ENCODE measurements at regions not wholly inside any gene's neighbourhood (a gene's known extent, or its start where the extent isn't known, plus 50 kb on each side); places are given as distances from the start of the nearest gene placed in this dataset.
"Not testable (repeated sequence)": the region's sequence is repeated elsewhere in the genome, so short reads cannot be mapped to it uniquely, and the experiment has no call there.

GRCh38 chr11:24373516-24373915 lies 123.3 kb upstream of the LUZP2 start:
- no peak for DNase-seq (ENCODE audit: low read depth in 3 of 3)

GRCh38 chr11:24375351-24375750 lies 121.5 kb upstream of the LUZP2 start:
- no peak for DNase-seq (ENCODE audit: low read depth in 3 of 3)

- no peak for DNase-seq (ENCODE audit: low read depth in 3 of 3)
Observed at GRCh38 chr11:24375931-24376330, 120.9 kb upstream of the LUZP2 start.

GRCh38 chr11:24383137-24383536 lies 113.7 kb upstream of the LUZP2 start:
- no peak for DNase-seq (ENCODE audit: low read depth in 3 of 3)

- no peak for DNase-seq (ENCODE audit: low read depth in 3 of 3)
Observed at GRCh38 chr11:24384240-24384639, 112.6 kb upstream of the LUZP2 start.

GRCh38 chr11:24386546-24387397 lies 110.1 kb upstream of the LUZP2 start:
- no peak for DNase-seq (ENCODE audit: low read depth in 3 of 3)

GRCh38 chr11:24389575-24389974 lies 107.3 kb upstream of the LUZP2 start:
- no peak for DNase-seq (ENCODE audit: low read depth in 3 of 3)

GRCh38 chr11:24390016-24390415 lies 106.8 kb upstream of the LUZP2 start:
- DNase-seq (ENCODE audit: low read depth in 3 of 3), result no peak

- no peak for DNase-seq (ENCODE audit: low read depth in 3 of 3)
Observed at GRCh38 chr11:24390762-24391161, 106.1 kb upstream of the LUZP2 start.

- DNase-seq (ENCODE audit: low read depth in 3 of 3), result no peak
Observed at GRCh38 chr11:24391167-24391566, 105.7 kb upstream of the LUZP2 start.

- no peak for DNase-seq (ENCODE audit: low read depth in 3 of 3)
Observed at GRCh38 chr11:24400059-24400665, 96.7 kb upstream of the LUZP2 start.

GRCh38 chr11:24406389-24406788 lies 90.5 kb upstream of the LUZP2 start:
- no peak for DNase-seq (ENCODE audit: low read depth in 3 of 3)

GRCh38 chr11:24406980-24407379 lies 89.9 kb upstream of the LUZP2 start:
- no peak for DNase-seq (ENCODE audit: low read depth in 3 of 3)

GRCh38 chr11:24407733-24408132 lies 89.1 kb upstream of the LUZP2 start:
- no peak for DNase-seq (ENCODE audit: low read depth in 3 of 3)

GRCh38 chr11:24408202-24408601 lies 88.7 kb upstream of the LUZP2 start:
- DNase-seq (ENCODE audit: low read depth in 3 of 3), result no peak

- no peak for DNase-seq (ENCODE audit: low read depth in 3 of 3)
Observed at GRCh38 chr11:24411791-24412190, 85.1 kb upstream of the LUZP2 start.

GRCh38 chr11:24412722-24413121 lies 84.1 kb upstream of the LUZP2 start:
- no peak for DNase-seq (ENCODE audit: low read depth in 3 of 3)

- no peak for DNase-seq (ENCODE audit: low read depth in 3 of 3)
Observed at GRCh38 chr11:24413391-24413790, 83.5 kb upstream of the LUZP2 start.

GRCh38 chr11:24415955-24416636 lies 80.8 kb upstream of the LUZP2 start:
- DNase-seq (ENCODE audit: low read depth in 3 of 3), result not testable (repeated sequence)

GRCh38 chr11:24421766-24422165 lies 75.1 kb upstream of the LUZP2 start:
- no peak for DNase-seq (ENCODE audit: low read depth in 3 of 3)

GRCh38 chr11:24422376-24422775 lies 74.5 kb upstream of the LUZP2 start:
- DNase-seq (ENCODE audit: low read depth in 3 of 3), result no peak

GRCh38 chr11:24437123-24437522 lies 59.7 kb upstream of the LUZP2 start:
- no peak for DNase-seq (ENCODE audit: low read depth in 3 of 3)
